Stomach smooth muscle (tissue), 2 donors: ENCODE measurements at regions not wholly inside any gene's neighbourhood (a gene's known extent, or its start where the extent isn't known, plus 50 kb on each side); places are given as distances from the start of the nearest gene placed in this dataset.

Experiments
- H3K27ac ChIP-seq: one replicate; pipeline ENCODE4 v1.7.0; 2013; ENCODE audit warnings: mild to moderate bottlenecking, low read length, inconsistent platforms
- H3K27me3 ChIP-seq, 2 donors: one replicate each; pipeline ENCODE4 v1.7.0; 2013; ENCODE audit warnings: low read length in 2 of 2; ENCODE audit not compliant: insufficient read depth in 2 of 2, control insufficient read depth in 1 of 2
- H3K36me3 ChIP-seq, 2 donors: one replicate each; pipeline ENCODE4 v1.7.0; 2013; ENCODE audit warnings: low read length in 2 of 2; ENCODE audit not compliant: control insufficient read depth in 2 of 2, insufficient read depth in 2 of 2
- H3K4me1 ChIP-seq: one replicate; pipeline ENCODE4 v1.7.0; 2013; ENCODE audit warnings: low read length; ENCODE audit not compliant: control insufficient read depth, insufficient read depth
- H3K4me3 ChIP-seq, 2 donors: one replicate each; pipeline ENCODE4 v1.7.0; 2013; ENCODE audit warnings: low read length in 2 of 2
- H3K9ac ChIP-seq, 2 donors: one replicate each; pipeline ENCODE4 v1.7.0; 2013; ENCODE audit warnings: low read length in 2 of 2, mild to moderate bottlenecking in 1 of 2
- H3K9me3 ChIP-seq, 2 donors: one replicate each; pipeline ENCODE4 v1.7.0; 2013; ENCODE audit warnings: low read length in 2 of 2; ENCODE audit not compliant: control insufficient read depth in 2 of 2
- donor health status: healthy.
- donor health status: Pancreatic carcinoma.

- Histone ChIP-seq H3K9ac (no peak overlapping the region), H3K4me1 (no peaks in the 10 kb centered on the region), H3K27ac (no peak overlapping the region), H3K27me3 (no peaks in the 10 kb centered on the region), H3K4me3 (no peak overlapping the region), H3K9me3 (no peaks in the 10 kb centered on the region), H3K36me3 (no peaks in the 10 kb centered on the region)
Observed at GRCh38 chr6:135759831-135760230, 91.7 kb upstream of the PDE7B start.

GRCh38 chr6:135774006-135774405 lies 77.5 kb upstream of the PDE7B start:
- Histone ChIP-seq H3K27me3 (no peaks in the 10 kb centered on the region), H3K4me1 (no peaks in the 10 kb centered on the region), H3K27ac (no peak overlapping the region), H3K9me3 (no peaks in the 10 kb centered on the region), H3K9ac (no peak overlapping the region), H3K4me3 (no peak overlapping the region), H3K36me3 (no peaks in the 10 kb centered on the region)

- no peak overlapping the region for H3K27ac ChIP-seq
- no peak overlapping the region for H3K9ac ChIP-seq
- H3K4me3 ChIP-seq = no peak overlapping the region
- no peaks in the 10 kb centered on the region for H3K27me3 ChIP-seq
- H3K4me1 ChIP-seq = no peaks in the 10 kb centered on the region
- no peaks in the 10 kb centered on the region for H3K9me3 ChIP-seq
- H3K36me3 ChIP-seq = no peaks in the 10 kb centered on the region
Observed at GRCh38 chr6:135779213-135779612, 72.3 kb upstream of the PDE7B start.

- Histone ChIP-seq H3K4me1 (no peaks in the 10 kb centered on the region), H3K36me3 (no peaks in the 10 kb centered on the region), H3K4me3 (no peak overlapping the region), H3K9ac (no peak overlapping the region), H3K27me3 (no peaks in the 10 kb centered on the region), H3K9me3 (no peaks in the 10 kb centered on the region), H3K27ac (no peak overlapping the region)
Observed at GRCh38 chr6:135780326-135780725, 71.2 kb upstream of the PDE7B start.

- no peaks in the 10 kb centered on the region for H3K36me3 ChIP-seq
Observed at GRCh38 chr6:135782546-135782945, 69.0 kb upstream of the PDE7B start.

GRCh38 chr6:135784507-135784906 lies 67.0 kb upstream of the PDE7B start:
- H3K27ac ChIP-seq = no peak overlapping the region
- H3K27me3 ChIP-seq = no peaks in the 10 kb centered on the region
- H3K9ac ChIP-seq = no peak overlapping the region
- H3K4me3 ChIP-seq = no peak overlapping the region
- H3K4me1 ChIP-seq = no peaks in the 10 kb centered on the region
- no peaks in the 10 kb centered on the region for H3K9me3 ChIP-seq
- H3K36me3 ChIP-seq = no peaks in the 10 kb centered on the region

More at GRCh38 chr6:135782546-135782945, 69.0 kb upstream of the PDE7B start:
- Histone ChIP-seq H3K27ac (no peak overlapping the region), H3K9me3 (no peaks in the 10 kb centered on the region), H3K27me3 (no peaks in the 10 kb centered on the region), H3K4me3 (no peak overlapping the region), H3K4me1 (no peaks in the 10 kb centered on the region), H3K9ac (no peak overlapping the region)

GRCh38 chr6:135789375-135790050 lies 62.0 kb upstream of the PDE7B start:
- Histone ChIP-seq H3K4me1 (no peaks in the 10 kb centered on the region), H3K27ac (no peak overlapping the region), H3K4me3 (no peak overlapping the region), H3K36me3 (no peaks in the 10 kb centered on the region), H3K9me3 (no peaks in the 10 kb centered on the region), H3K27me3 (no peaks in the 10 kb centered on the region), H3K9ac (no peak overlapping the region)

- Histone ChIP-seq H3K27me3 (no peaks in the 10 kb centered on the region), H3K27ac (no peak overlapping the region)
Observed at GRCh38 chr6:135791441-135791840, 60.1 kb upstream of the PDE7B start.

GRCh38 chr6:135796643-135797305 lies 54.7 kb upstream of the PDE7B start:
- Histone ChIP-seq H3K4me3 (no peak overlapping the region), H3K27ac (no peak overlapping the region), H3K9me3 (no peaks in the 10 kb centered on the region), H3K36me3 (no peaks in the 10 kb centered on the region), H3K9ac (no peak overlapping the region), H3K4me1 (no peaks in the 10 kb centered on the region), H3K27me3 (no peaks in the 10 kb centered on the region)

More at GRCh38 chr6:135791441-135791840, 60.1 kb upstream of the PDE7B start:
- H3K4me1 ChIP-seq = no peaks in the 10 kb centered on the region
- H3K9me3 ChIP-seq = no peaks in the 10 kb centered on the region
- H3K4me3 ChIP-seq = no peak overlapping the region
- H3K9ac ChIP-seq = no peak overlapping the region
- no peaks in the 10 kb centered on the region for H3K36me3 ChIP-seq

GRCh38 chr6:135797361-135797760 lies 54.1 kb upstream of the PDE7B start:
- Histone ChIP-seq H3K4me1 (no peaks in the 10 kb centered on the region), H3K27me3 (no peaks in the 10 kb centered on the region), H3K27ac (no peak overlapping the region), H3K36me3 (no peaks in the 10 kb centered on the region), H3K4me3 (no peak overlapping the region), H3K9ac (no peak overlapping the region), H3K9me3 (no peaks in the 10 kb centered on the region)
